HPDE6-E6E7 (cell line): ENCODE measurements at regions not wholly inside any gene's neighbourhood (a gene's known extent, or its start where the extent isn't known, plus 50 kb on each side); places are given as distances from the start of the nearest gene placed in this dataset.

Experiments used
- DNase-seq: peaks from one replicate; pipeline ENCODE4 v3.0.0; 2011; ENCODE audit warnings: missing footprints; ENCODE audit errors: extremely low spot score

DNA sequence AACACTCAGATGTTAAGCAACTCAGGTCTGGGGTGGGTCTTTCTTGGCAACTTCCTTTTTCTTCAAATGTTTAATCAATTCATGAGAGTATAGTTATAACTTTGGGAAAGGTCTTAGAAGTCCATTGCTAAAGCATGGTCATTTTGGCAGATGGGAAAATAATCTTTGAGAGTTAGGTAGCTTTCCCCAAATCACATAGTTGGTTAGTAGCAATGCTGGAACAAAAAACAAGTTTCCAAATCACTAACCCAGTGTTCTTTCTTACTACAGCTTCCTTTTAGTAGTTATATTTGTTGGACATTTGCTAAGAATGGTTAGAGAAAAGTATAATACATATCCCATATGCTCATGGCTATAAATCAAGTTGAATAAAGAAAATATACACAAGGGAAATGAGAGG, 185.2 kb upstream of the SLC14A2 start:
- DNase-seq = no peak

DNA sequence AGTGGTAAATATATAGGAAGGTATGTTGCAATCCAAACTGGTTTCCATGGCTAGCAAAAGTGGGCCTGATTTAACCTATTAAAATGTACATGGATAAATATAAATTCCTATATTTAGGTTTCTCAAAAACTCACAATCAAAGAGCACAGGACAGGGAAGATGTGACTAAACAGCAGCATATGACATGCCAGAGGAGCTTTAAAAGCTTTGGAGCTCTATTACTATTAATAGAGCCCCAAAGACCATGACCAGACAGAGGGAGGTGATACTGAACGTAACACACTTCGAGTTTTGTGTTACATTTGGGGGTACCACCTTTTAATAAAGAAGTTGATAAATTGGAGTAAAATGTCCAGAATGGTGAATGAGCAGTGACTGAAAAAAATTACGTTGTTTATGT, 179.5 kb upstream of the SLC14A2 start:
- DNase-seq = no peak

DNA sequence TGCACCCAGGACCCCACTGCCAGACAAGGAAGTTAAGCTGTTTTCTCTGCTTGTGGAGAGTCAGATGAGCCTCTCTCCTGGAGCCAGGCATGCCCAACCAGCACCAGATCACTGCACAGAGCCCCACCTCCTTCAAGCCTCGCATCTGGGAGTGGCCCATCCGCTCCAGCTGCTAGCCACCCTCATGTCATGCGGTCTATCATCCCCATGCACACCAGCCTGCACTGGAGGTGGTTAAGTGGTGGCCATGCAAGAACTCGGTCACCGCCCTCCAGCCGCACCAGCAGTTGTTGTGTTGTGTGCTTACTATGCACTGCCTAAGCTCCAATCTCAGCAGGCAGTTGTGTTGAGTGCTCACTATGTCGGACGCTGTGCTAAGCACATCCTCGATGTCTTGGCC, 177.9 kb upstream of the SLC14A2 start:
- no peak for DNase-seq

DNA sequence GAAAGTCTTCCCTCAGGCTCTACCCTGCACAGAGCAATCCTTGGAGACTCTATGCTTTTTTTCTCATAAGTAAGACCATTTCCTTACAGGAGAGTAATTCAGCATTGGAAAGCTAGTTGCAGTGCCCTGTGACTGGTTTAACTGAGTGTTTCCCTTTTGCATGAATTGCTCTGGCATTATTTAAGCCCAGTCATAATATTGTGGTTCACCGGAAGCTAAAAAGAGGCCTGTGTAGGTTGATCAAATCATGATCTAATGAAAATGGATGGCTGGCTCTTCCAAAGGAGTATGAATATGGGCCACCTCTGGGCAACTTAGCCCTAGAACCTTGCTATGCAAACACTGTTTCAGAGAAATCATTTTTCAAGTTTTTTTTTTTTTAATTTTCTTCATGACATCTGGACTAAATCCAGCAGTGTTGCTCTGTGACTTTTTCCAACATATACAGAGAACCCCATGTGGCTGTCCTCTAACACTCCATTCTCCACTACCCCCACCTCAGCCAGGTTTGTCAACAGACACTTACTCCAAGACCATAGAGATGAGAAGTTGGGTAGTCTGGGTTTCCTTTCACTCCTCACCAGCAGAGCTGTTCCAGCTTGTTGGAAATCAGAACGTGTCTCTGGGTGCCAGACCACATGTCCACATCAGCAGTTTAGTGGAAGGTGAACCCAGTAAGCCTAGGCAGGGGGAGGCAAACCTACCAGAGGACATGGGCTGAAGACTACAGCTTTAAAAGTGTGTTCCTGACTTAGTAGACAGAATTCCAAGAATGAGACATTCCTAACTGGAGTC, 175.2 kb upstream of the SLC14A2 start:
- DNase-seq = no peak

DNA sequence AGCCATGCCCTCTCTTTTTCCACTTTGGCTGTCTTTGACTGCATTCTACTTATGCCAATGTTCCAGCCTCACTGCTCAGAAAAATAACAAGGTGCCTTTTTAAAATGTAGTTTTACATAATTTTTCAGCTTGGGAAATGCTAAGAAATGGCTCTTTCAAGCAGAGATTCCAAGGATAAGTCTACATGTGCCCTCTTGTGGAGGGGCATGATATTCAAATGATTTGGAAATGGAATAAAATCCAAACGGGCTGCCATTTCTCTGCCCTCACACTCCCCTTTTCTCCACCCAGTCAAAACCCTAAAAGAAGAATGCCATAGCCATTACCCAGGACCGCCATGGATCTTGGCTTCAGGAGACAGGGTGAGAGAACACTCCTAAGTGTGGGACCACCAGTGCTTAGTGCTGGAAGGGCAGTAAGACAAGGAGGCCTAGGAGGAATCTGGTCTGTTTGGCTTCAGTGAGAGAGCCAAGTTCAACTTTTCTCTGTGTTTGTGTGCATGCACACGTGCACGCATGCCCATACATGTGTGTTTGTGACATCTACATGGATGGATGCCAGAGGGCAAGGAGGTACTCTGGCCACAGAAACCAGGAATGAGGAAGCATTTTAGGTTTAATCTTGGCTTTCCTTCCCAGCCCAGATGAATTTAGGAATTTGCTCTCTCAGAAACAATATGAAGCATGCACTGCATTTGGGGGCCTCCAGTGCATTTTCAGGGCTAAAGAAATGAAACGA, 174.0 kb upstream of the SLC14A2 start:
- peak; percentile 44 for DNase-seq

DNA sequence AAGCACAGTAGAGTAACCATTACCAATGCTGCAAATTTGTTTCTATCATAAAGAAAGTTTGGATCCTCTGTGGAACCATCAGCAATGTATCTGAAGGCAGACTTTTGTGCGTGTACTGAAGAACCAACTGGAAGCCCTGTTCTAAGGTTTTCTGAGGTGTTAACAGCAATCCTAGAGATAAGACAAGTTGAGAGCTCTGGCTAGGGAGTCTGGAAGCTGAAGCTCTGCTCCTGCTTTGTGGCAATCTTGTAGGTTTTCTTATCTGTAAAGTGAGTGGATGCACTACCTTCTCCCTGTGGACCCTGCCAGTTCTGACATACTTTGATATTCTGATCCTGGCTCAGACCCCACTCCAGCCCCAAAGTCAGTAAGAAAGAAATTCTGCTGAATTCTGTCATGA, 171.2 kb upstream of the SLC14A2 start:
- no peak for DNase-seq

- DNase-seq = no peak
These were observed 167.7 kb upstream of the SLC14A2 start for GRCh38 chr18:45447355-45448265.

GRCh38 chr18:45448871-45449270, 166.4 kb upstream of the SLC14A2 start:
- no peak for DNase-seq

- DNase-seq = no peak
These were observed 165.7 kb upstream of the SLC14A2 start for GRCh38 chr18:45449418-45450227.

DNA sequence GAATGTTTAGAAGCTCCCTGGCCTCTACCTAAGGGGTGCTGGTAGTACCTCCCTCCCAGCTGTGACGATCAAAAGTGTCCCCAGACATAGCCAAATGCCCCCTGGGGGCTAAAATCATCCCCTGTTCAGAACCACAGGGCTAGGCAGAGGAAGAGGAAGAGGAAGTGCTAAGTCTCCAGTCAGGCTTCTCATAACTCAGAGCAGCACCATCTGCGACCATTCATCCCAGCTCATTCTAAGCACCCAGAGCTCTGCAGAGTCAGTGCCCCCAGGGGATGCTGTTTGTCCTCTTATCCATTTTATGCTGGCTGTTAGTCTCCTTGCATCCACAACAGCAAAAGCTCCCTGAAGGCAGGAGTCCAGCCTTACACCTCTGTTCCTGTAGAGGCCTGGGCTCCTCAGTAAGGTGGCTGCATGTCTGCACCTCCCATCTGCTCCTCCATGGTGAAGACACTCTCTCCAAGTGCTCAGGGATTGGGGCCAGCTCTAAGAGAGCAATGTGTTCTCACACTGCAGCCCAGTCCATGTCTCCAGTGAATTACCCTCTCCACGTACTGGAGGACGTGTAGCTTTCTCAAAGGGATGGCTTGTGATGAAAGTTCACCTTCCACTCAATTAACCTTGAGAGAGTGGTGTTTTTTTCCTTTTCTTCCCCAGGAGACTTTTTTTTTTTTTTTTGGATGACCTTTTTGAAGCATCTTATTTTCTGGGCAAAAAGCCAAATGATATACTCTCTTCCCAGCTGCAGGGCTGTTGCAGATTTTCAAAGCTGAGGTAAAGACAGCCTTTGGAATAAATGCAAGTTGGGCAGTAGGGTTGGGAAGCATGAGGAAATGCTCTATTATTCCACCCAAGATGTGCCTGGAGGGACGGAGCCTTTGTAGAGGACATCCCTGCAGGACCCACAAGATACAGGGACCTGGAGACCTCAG, 158.9 kb upstream of the SLC14A2 start:
- no peak for DNase-seq

DNA sequence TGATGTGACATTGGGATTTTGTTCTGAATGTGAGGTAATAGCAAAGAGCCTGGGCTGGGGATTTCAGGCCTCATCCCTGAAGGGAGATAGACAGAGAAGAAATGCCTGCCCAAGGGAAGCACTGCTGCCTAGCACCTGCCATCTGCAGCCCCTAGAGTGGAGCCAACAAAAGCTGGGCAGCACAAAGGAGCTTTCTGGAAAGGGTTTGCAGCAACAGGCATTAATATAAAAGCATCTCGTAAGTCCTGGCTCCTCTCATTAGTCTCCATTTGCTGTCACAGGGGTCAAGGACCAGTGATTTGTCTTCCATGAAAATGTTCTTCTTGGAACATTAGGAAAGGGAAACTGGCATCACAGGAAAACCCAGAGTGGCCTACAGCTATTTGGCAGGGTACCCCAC, 157.2 kb upstream of the SLC14A2 start:
- DNase-seq = no peak

GRCh38 chr18:45462179-45462578, 153.1 kb upstream of the SLC14A2 start:
- DNase-seq = no peak

- DNase-seq = no peak
These were observed 151.8 kb upstream of the SLC14A2 start for GRCh38 chr18:45463451-45463850.

- DNase-seq = no peak
These were observed 150.7 kb upstream of the SLC14A2 start for GRCh38 chr18:45464619-45465018.

- no peak for DNase-seq
These were observed 148.0 kb upstream of the SLC14A2 start for GRCh38 chr18:45467293-45467692.

GRCh38 chr18:45467945-45468344, 147.3 kb upstream of the SLC14A2 start:
- no peak for DNase-seq

GRCh38 chr18:45478889-45479288, 136.4 kb upstream of the SLC14A2 start:
- DNase-seq = no peak

- no peak for DNase-seq
These were observed 134.9 kb upstream of the SLC14A2 start for GRCh38 chr18:45480219-45481015.

DNA sequence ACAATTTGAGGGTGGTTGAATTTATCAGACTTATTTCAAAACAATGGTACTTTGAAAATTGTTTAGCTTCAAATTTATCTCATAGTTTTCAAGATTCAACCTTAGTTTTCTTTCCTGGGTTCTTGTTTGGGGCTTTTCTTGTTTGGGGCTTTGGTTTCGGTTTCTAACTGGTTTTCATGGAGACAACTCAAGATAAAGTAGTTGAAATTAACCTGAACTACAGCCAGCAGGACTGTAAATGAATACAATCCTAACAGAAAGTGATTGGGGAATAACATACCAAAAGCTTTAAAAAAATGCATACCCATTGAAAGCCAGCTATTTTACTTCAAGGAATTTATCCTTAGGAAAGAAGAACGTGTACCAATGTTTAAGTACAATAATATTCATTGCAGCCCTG, 133.5 kb upstream of the SLC14A2 start:
- no peak for DNase-seq
